HepG2 (cell line): ENCODE measurements at regions not wholly inside any gene's neighbourhood (a gene's known extent, or its start where the extent isn't known, plus 50 kb on each side); places are given as distances from the start of the nearest gene placed in this dataset.

Source experiments
- IKZF1 ChIP-seq: fragments of 450-650 bp; IDR thresholded peaks from 2 replicates; pipeline ENCODE4 v1.7.1; 2016
- MZF1 ChIP-seq: sonication (generic); formaldehyde crosslinking; IDR thresholded peaks from 2 replicates; pipeline ENCODE4 v1.8.1; 2023; ENCODE audit warnings: mild to moderate bottlenecking, missing genetic modification reagents, borderline replicate concordance
- POLR2A ChIP-seq, 2 experiments: IDR thresholded peaks; 2 replicates each; pipeline ENCODE4 v1.6.1; 2011; ENCODE audit warnings: low read depth in 2 of 2, low read length in 2 of 2, mild to moderate bottlenecking in 1 of 2, moderate library complexity in 1 of 2; ENCODE audit not compliant: insufficient read depth in 1 of 2
- SMC3 ChIP-seq: IDR thresholded peaks from 2 replicates; pipeline ENCODE4 v1.6.1; 2011; ENCODE audit warnings: low read length, improper control_type of control experiment
- U2AF2 ChIP-seq: fragments of 200-400 bp; formaldehyde crosslinking; IDR thresholded peaks from 2 replicates; pipeline ENCODE4 v1.6.1; 2017; ENCODE audit warnings: low read depth, mild to moderate bottlenecking, low read length
- ZBTB49 ChIP-seq: sonication (generic); formaldehyde crosslinking; IDR thresholded peaks from 2 replicates; pipeline ENCODE4 v1.4.0; 2020; ENCODE audit warnings: missing genetic modification reagents, borderline replicate concordance
- ZFP1 ChIP-seq: IDR thresholded peaks from 2 replicates; pipeline ENCODE4 v1.6.1; 2016
- ZNF7 ChIP-seq: IDR thresholded peaks from 2 replicates; pipeline ENCODE4 v1.6.1; 2016; ENCODE audit warnings: missing biosample characterization, missing genetic modification reagents
- TF ChIP-seq, protein P1 (sequence below): sonication (generic); formaldehyde crosslinking; IDR thresholded peaks from 2 replicates; pipeline ENCODE4 v1.5.0; 2020; ENCODE audit warnings: mild to moderate bottlenecking, missing genetic modification reagents, moderate library complexity
- TF ChIP-seq, protein P2 (sequence below): sonication (generic); formaldehyde crosslinking; IDR thresholded peaks from 2 replicates; pipeline ENCODE4 v1.5.1; 2020; ENCODE audit warnings: mild to moderate bottlenecking, missing genetic modification reagents

DNA sequence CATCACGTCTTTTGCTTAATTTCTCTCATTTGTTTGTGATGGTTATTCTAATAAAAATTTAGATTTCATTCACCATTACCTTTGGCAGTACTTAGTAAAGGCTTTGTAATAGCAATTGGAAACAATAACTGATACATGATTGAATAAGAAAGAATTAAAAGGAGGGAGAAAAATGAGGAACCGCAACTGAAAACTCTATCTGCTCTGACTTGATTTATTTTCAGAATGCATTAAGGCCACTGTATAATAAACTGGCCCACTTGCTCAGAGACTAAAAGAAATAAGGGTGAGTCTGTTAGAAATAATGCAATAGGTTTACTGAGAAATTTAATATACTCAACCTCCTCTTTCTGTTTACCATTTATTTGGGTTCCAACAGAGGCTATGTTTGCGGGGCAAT, 351.5 kb downstream of the TMA16 start:
- TF ChIP-seq U2AF2 (no peak), POLR2A (IDR thresholded peaks at IDR 0.05; ENCODE audit: insufficient read depth in 1 of 2, low read depth in 2 of 2, low read length in 2 of 2) (no peak), IKZF1 (no peak), ZBTB49 (CRISPR knock-in tag) (no peak), ZNF7 (no peak), ZFP1 (no peak), SMC3 (no peak), MZF1 (CRISPR knock-in tag) (no peak)
- TF ChIP-seq, protein P1, sequence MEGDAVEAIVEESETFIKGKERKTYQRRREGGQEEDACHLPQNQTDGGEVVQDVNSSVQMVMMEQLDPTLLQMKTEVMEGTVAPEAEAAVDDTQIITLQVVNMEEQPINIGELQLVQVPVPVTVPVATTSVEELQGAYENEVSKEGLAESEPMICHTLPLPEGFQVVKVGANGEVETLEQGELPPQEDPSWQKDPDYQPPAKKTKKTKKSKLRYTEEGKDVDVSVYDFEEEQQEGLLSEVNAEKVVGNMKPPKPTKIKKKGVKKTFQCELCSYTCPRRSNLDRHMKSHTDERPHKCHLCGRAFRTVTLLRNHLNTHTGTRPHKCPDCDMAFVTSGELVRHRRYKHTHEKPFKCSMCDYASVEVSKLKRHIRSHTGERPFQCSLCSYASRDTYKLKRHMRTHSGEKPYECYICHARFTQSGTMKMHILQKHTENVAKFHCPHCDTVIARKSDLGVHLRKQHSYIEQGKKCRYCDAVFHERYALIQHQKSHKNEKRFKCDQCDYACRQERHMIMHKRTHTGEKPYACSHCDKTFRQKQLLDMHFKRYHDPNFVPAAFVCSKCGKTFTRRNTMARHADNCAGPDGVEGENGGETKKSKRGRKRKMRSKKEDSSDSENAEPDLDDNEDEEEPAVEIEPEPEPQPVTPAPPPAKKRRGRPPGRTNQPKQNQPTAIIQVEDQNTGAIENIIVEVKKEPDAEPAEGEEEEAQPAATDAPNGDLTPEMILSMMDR: no peak
- TF ChIP-seq, protein P2, sequence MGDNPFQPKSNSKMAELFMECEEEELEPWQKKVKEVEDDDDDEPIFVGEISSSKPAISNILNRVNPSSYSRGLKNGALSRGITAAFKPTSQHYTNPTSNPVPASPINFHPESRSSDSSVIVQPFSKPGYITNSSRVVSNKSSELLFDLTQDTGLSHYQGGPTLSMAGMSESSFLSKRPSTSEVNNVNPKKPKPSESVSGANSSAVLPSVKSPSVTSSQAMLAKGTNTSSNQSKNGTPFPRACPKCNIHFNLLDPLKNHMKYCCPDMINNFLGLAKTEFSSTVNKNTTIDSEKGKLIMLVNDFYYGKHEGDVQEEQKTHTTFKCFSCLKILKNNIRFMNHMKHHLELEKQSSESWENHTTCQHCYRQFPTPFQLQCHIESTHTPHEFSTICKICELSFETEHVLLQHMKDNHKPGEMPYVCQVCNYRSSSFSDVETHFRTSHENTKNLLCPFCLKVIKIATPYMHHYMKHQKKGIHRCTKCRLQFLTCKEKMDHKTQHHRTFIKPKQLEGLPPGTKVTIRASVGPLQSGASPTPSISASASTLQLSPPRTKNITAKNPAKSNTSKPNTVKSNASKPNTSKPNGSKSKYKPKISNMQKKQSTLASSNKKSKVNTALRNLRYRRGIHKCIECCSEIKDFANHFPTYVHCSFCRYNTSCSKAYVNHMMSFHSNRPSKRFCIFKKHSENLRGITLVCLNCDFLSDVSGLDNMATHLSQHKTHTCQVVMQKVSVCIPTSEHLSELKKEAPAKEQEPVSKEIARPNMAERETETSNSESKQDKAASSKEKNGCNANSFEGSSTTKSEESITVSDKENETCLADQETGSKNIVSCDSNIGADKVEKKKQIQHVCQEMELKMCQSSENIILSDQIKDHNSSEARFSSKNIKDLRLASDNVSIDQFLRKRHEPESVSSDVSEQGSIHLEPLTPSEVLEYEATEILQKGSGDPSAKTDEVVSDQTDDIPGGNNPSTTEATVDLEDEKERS (CRISPR knock-in tag): no peak
